HG03432 (cell line): ENCODE measurements at regions not wholly inside any gene's neighbourhood (a gene's known extent, or its start where the extent isn't known, plus 50 kb on each side); places are given as distances from the start of the nearest gene placed in this dataset.
"Not testable (repeated sequence)": the region's sequence is repeated elsewhere in the genome, so short reads cannot be mapped to it uniquely, and the experiment has no call there.

Experiments used
- ATAC-seq: cut with Tn5 transposase; IDR thresholded peaks from one replicate; pipeline ENCODE4 v1.9.1; 2021; ENCODE audit warnings: mild to moderate bottlenecking, moderate library complexity; ENCODE audit not compliant: unreplicated experiment

- no peak for ATAC-seq
Measured at GRCh38 chr7:120110169-120110568, 162.8 kb upstream of the KCND2 start.

- ATAC-seq, result no peak
Measured at GRCh38 chr7:120114626-120115025, 158.3 kb upstream of the KCND2 start.

- ATAC-seq, result no peak
Measured at GRCh38 chr7:120123528-120123927, 149.4 kb upstream of the KCND2 start.

- ATAC-seq, result no peak
Measured at GRCh38 chr7:120131096-120131839, 141.7 kb upstream of the KCND2 start.

GRCh38 chr7:120138497-120138896, 134.5 kb upstream of the KCND2 start:
- ATAC-seq, result no peak

DNA sequence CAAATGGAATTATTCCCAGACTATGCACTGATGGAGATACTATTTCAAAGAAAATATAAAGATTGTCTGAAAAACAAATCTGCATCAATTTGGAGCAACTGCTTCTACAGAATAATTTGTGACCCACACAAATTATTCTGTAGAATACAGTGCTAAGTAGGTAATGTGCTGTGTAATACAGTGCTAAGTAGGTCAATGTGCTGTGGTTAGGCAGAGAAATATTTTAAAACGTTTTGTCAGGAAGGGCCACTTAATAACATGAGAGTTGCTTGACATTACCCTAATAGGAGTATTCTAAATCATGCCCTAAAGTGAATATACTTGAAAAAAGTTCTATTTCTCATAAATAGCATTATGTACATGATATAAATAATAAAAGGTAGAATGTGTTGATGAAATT, 116.5 kb upstream of the KCND2 start:
- no peak for ATAC-seq

DNA sequence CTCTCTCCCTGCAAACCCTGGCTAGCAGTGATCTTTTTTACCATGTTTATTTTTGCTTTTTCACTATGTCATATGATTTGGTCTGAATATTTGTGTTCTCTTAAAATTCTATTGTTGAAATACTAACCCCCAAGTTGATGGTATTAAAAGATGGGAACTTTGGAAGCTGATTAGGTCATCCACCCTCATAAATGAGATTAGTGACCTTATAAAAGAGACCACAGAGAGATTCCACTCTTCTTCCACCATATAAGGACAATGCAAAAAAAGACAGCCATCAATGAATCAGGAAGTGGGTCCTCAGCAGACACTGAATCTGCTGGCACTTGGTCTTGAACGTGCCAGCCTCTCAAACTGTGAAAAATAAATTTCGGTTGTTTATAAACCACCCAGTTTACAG, 112.8 kb upstream of the KCND2 start:
- ATAC-seq, result no peak

DNA sequence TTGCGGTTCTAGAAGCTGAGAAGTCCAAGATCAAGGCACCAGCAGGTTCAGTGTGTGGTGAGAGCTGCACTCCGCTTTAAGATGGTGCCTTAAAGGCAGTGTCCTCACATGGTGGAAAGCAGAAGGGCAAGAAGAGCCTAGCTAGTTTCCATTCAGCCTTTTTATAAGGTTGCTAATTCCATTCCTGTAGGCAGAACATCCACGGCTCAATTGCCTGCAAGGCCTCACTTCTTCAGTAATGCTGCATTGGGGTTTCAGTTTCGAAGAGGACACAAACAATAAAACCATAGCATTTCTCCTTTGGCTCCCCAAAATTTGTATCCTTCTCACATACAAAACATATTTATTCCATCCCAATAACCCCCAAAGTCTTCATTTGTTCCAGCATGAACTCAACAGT, 109.5 kb upstream of the KCND2 start:
- no peak for ATAC-seq

DNA sequence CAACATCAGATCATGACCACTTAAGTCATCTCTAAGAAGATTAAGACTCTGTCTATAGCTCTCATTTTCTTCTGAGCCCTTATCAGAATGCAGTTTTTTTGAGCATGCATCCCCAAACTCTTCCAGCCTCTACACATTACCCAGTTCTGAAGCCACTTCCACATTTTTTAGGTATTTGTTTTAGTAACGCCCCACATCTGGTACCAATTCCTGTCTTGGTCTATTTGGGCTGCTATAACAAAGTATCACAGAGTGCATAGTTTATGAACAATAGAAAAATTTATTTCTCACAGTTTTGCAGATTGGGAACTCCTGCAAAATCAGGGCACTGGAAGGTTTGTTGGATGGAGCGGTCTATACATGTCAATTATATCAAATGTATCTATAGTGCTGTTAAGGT, 107.7 kb upstream of the KCND2 start:
- no peak for ATAC-seq

DNA sequence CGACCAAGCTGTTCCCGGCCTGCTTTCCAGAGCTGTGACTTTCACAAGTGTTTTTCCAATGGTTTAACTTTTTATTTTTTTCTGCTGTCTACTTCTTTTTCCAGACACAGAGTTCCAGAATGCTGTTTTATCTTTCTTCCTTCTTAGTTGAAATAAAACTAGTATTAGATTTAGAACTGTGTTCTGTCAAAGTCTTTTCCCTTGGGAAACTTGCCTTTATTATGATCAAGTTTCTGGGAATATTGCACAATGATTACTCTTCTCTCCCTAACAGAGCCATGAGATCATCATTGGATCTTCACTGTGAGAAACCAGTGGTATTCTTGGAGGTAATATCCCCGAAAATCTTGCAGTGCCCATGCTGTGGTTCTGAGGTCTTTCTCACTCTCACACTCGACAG, 104.9 kb upstream of the KCND2 start:
- ATAC-seq, result no peak

- no peak for ATAC-seq
Measured at GRCh38 chr7:120169996-120170783, 102.8 kb upstream of the KCND2 start.

DNA sequence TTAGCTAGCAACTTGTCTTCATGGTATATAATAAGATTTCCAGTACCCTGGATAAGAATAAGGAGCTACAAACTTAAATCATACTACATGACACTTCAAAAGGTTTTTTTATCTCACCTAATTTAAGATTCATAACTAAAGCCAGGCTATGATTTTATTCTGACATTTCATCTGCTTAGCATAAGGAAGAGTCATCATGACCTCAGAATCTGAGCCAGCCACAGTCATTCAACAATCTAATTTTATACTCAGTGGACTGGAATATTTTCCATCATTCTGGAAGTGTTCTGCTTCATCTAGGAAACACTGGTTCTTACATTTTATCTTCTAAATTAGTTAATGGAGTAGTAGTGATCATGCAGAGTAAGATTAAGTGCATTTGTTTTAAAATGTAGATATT, 102.1 kb upstream of the KCND2 start:
- no peak for ATAC-seq

- no peak for ATAC-seq
Measured at GRCh38 chr7:120171406-120171805, 101.6 kb upstream of the KCND2 start.

- no peak for ATAC-seq
Measured at GRCh38 chr7:120180221-120180620, 92.8 kb upstream of the KCND2 start.

- ATAC-seq, result no peak
Measured at GRCh38 chr7:120181499-120181898, 91.5 kb upstream of the KCND2 start.

GRCh38 chr7:120184866-120185265, 88.1 kb upstream of the KCND2 start:
- no peak for ATAC-seq

- no peak for ATAC-seq
Measured at GRCh38 chr7:120185940-120186682, 86.9 kb upstream of the KCND2 start.

- no peak for ATAC-seq
Measured at GRCh38 chr7:120186688-120187087, 86.3 kb upstream of the KCND2 start.

GRCh38 chr7:120189623-120190022, 83.4 kb upstream of the KCND2 start:
- ATAC-seq, result no peak

- ATAC-seq, result no peak
Measured at GRCh38 chr7:120190109-120190508, 82.9 kb upstream of the KCND2 start.

GRCh38 chr7:120190566-120190965, 82.4 kb upstream of the KCND2 start:
- ATAC-seq, result no peak

DNA sequence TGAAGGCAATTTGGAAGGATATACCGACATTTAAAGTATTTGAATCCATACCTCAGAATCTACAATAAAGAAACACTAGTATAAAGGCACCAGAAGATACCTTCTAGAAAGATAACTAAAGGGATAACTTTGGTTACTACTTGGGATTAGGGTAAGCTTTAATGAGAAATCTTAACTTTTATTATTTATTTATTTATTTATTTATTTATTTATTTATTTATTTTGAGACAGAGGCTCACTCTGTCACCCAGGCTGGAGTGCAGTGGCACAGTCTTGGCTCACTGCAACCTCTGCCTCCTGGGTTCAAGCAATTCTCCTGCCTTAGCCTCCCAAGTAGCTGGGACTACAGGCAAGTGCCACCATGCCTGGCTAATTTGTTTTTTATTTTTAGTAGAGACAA, 81.6 kb upstream of the KCND2 start:
- ATAC-seq, result not testable (repeated sequence)
